IMR-90 (cell line): ENCODE measurements at regions not wholly inside any gene's neighbourhood (a gene's known extent, or its start where the extent isn't known, plus 50 kb on each side); places are given as distances from the start of the nearest gene placed in this dataset.

ENCODE experiments used
- ATAC-seq: fragments of 200-7000 bp; cut with Tn5 transposase; 2 replicates; pipeline ENCODE4 v1.9.1; 2020; ENCODE audit warnings: low read depth, mild to moderate bottlenecking, moderate library complexity
- BruUV-seq: library from RNA; stranded (reverse); fragments of 400-500 nt; replicated peaks from 2 replicates; lab custom pipeline; 2021; lab: Mats Ljungman, UMichigan
- CTCF ChIA-PET: fragments of 300-600 bp; formaldehyde crosslinking; extraction: SDS; loops from one replicate; lab custom pipeline; 2021; ENCODE audit warnings: antibody characterized with exemption; lab: Yijun Ruan, JAX
- POLR2A ChIA-PET: fragments of 300-600 bp; sonication (Branson Sonifier 250); formaldehyde crosslinking; loops from one replicate; lab custom pipeline; 2022; ENCODE audit warnings: antibody characterized with exemption; ENCODE audit not compliant: unreplicated experiment; lab: Charles Lee
- DNase-seq: peaks from one replicate; pipeline ENCODE4 v3.0.0; 2013
- H2AFZ ChIP-seq: replicated peaks from 2 replicates; pipeline ENCODE3; 2013; ENCODE audit warnings: low read length, mild to moderate bottlenecking; ENCODE audit not compliant: poor library complexity
- H2AK5ac ChIP-seq: 2 replicates; pipeline ENCODE4 v1.6.1; 2013; ENCODE audit warnings: low read depth, low read length, inconsistent platforms
- H2AK9ac ChIP-seq: replicated peaks from 2 replicates; pipeline ENCODE3; 2013; ENCODE audit warnings: mild to moderate bottlenecking, low read depth, low read length, moderate library complexity; ENCODE audit not compliant: poor library complexity
- H2BK120ac ChIP-seq: 2 replicates; pipeline ENCODE4 v1.6.1; 2013; ENCODE audit warnings: low read depth, low read length, inconsistent platforms
- H2BK15ac ChIP-seq: 3 replicates; pipeline ENCODE4 v1.6.1; 2013; ENCODE audit warnings: low read depth, low read length, inconsistent platforms
- H2BK20ac ChIP-seq: 2 replicates; pipeline ENCODE4 v1.6.1; 2013; ENCODE audit warnings: low read depth, mild to moderate bottlenecking, inconsistent platforms, low read length, moderate library complexity
- H2BK5ac ChIP-seq: 2 replicates; pipeline ENCODE4 v1.6.1; 2013; ENCODE audit warnings: mild to moderate bottlenecking, low read depth, low read length, inconsistent platforms; ENCODE audit not compliant: poor library complexity, severe bottlenecking
- H3K14ac ChIP-seq: replicated peaks from 2 replicates; pipeline ENCODE4 v1.6.1; 2013; ENCODE audit warnings: low read depth, low read length, inconsistent platforms
- H3K18ac ChIP-seq: 2 replicates; pipeline ENCODE4 v1.6.1; 2013; ENCODE audit warnings: low read depth, low read length, control low read depth
- H3K23ac ChIP-seq: 2 replicates; pipeline ENCODE4 v1.6.1; 2013; ENCODE audit warnings: low read depth, low read length, inconsistent platforms
- H3K27ac ChIP-seq: 2 replicates; pipeline ENCODE4 v1.5.1; 2013; ENCODE audit warnings: mild to moderate bottlenecking, control low read depth, low read length; ENCODE audit not compliant: insufficient read depth
- H3K27me3 ChIP-seq: 2 replicates; pipeline ENCODE4 v1.6.1; 2013; ENCODE audit warnings: low read length; ENCODE audit not compliant: control insufficient read depth, insufficient read depth
- H3K36me3 ChIP-seq: 2 replicates; pipeline ENCODE4 v1.6.1; 2013; ENCODE audit warnings: low read length, mixed read lengths; ENCODE audit not compliant: control insufficient read depth, insufficient read depth
- H3K4ac ChIP-seq: 2 replicates; pipeline ENCODE4 v1.6.1; 2013; ENCODE audit warnings: low read depth, low read length, inconsistent platforms
- H3K4me1 ChIP-seq: 2 replicates; pipeline ENCODE4 v1.6.1; 2013; ENCODE audit warnings: low read length, mixed read lengths; ENCODE audit not compliant: control insufficient read depth, insufficient read depth
- H3K4me2 ChIP-seq: 2 replicates; pipeline ENCODE4 v1.6.1; 2013; ENCODE audit warnings: low read depth, mild to moderate bottlenecking, control low read depth, low read length, moderate library complexity
- H3K4me3 ChIP-seq: 2 replicates; pipeline ENCODE4 v1.5.1; 2013; ENCODE audit warnings: low read depth, mild to moderate bottlenecking, control low read depth, low read length, moderate library complexity; ENCODE audit not compliant: insufficient read depth
- H3K56ac ChIP-seq: 2 replicates; pipeline ENCODE4 v1.6.1; 2013; ENCODE audit warnings: low read length, inconsistent platforms; ENCODE audit not compliant: insufficient read depth; ENCODE audit errors: extremely low read depth
- H3K79me1 ChIP-seq, 2 experiments: 2 replicates each; pipeline ENCODE4 v1.6.1; 2013; ENCODE audit warnings: low read length in 2 of 2, inconsistent platforms in 1 of 2, low read depth in 1 of 2
- H3K9ac ChIP-seq: 2 replicates; pipeline ENCODE4 v1.6.1; 2013; ENCODE audit warnings: low read depth, low read length, control low read depth
- H3K9me1 ChIP-seq: 2 replicates; pipeline ENCODE4 v1.6.1; 2013; ENCODE audit warnings: low read length, inconsistent platforms; ENCODE audit not compliant: insufficient read depth
- H3K9me3 ChIP-seq: 2 replicates; pipeline ENCODE4 v1.6.1; 2013; ENCODE audit warnings: low read length; ENCODE audit not compliant: control insufficient read depth, insufficient read depth
- H4K20me1 ChIP-seq: 2 replicates; pipeline ENCODE4 v1.6.1; 2013; ENCODE audit warnings: low read length, inconsistent platforms; ENCODE audit not compliant: insufficient read depth
- H4K5ac ChIP-seq: 2 replicates; pipeline ENCODE4 v1.6.1; 2013; ENCODE audit warnings: mild to moderate bottlenecking, low read depth, low read length, control low read depth
- H4K8ac ChIP-seq, 2 experiments: 2 replicates each; pipeline ENCODE4 v1.6.1; 2013; ENCODE audit warnings: low read depth in 2 of 2, low read length in 2 of 2, control low read depth in 1 of 2, inconsistent platforms in 1 of 2
- H4K91ac ChIP-seq: 2 replicates; pipeline ENCODE4 v1.6.1; 2013; ENCODE audit warnings: low read depth, low read length, inconsistent platforms; ENCODE audit not compliant: insufficient read depth
- BHLHE40 ChIP-seq: fragments of 150-350 bp; IDR thresholded peaks from 2 replicates; pipeline ENCODE4 v1.6.1; 2016; ENCODE audit warnings: mild to moderate bottlenecking, low read depth, low read length
- CEBPB ChIP-seq: IDR thresholded peaks from 2 replicates; pipeline ENCODE4 v1.6.1; 2012; ENCODE audit warnings: low read depth, low read length, improper control_type of control experiment
- CHD1 ChIP-seq: IDR thresholded peaks from 2 replicates; pipeline ENCODE4 v1.6.1; 2012; ENCODE audit warnings: low read depth, low read length, improper control_type of control experiment
- CTCF ChIP-seq: conservative IDR thresholded peaks from 2 replicates; pipeline ENCODE4 v1.5.1; 2012; ENCODE audit warnings: mild to moderate bottlenecking, low read depth, low read length, improper control_type of control experiment
- ELK1 ChIP-seq: fragments of 150-350 bp; IDR thresholded peaks from 2 replicates; pipeline ENCODE4 v1.6.1; 2016; ENCODE audit warnings: low read depth, mild to moderate bottlenecking, low read length, moderate library complexity, borderline replicate concordance
- FOS ChIP-seq: fragments of 150-350 bp; IDR thresholded peaks from 2 replicates; pipeline ENCODE4 v1.6.1; 2016; ENCODE audit warnings: low read depth, low read length
- MAFK ChIP-seq: IDR thresholded peaks from 2 replicates; pipeline ENCODE4 v1.6.1; 2012; ENCODE audit warnings: low read depth, low read length, improper control_type of control experiment
- MAZ ChIP-seq: IDR thresholded peaks from 2 replicates; pipeline ENCODE4 v1.6.1; 2012; ENCODE audit warnings: low read depth, mild to moderate bottlenecking, low read length, improper control_type of control experiment, moderate library complexity, borderline replicate concordance
- MXI1 ChIP-seq: IDR thresholded peaks from 2 replicates; pipeline ENCODE4 v1.6.1; 2012; ENCODE audit warnings: low read depth, mild to moderate bottlenecking, low read length, moderate library complexity, borderline replicate concordance
- NFE2L2 ChIP-seq: fragments of 150-350 bp; IDR thresholded peaks from 2 replicates; pipeline ENCODE4 v1.6.1; 2016; ENCODE audit warnings: low read depth, mild to moderate bottlenecking, low read length
- POLR2A ChIP-seq: IDR thresholded peaks from 2 replicates; pipeline ENCODE4 v1.6.1; 2012; ENCODE audit warnings: mild to moderate bottlenecking, low read depth, low read length
- RAD21 ChIP-seq: IDR thresholded peaks from 2 replicates; pipeline ENCODE4 v1.6.1; 2012; ENCODE audit warnings: low read length, improper control_type of control experiment
- RCOR1 ChIP-seq: IDR thresholded peaks from 2 replicates; pipeline ENCODE4 v1.6.1; 2012; ENCODE audit warnings: mild to moderate bottlenecking, low read length, improper control_type of control experiment; ENCODE audit not compliant: insufficient replicate concordance
- RFX5 ChIP-seq: IDR thresholded peaks from 2 replicates; pipeline ENCODE4 v1.8.0; 2012; ENCODE audit warnings: low read depth, mild to moderate bottlenecking, low read length, moderate library complexity
- SMC3 ChIP-seq: fragments of 150-350 bp; IDR thresholded peaks from 2 replicates; pipeline ENCODE4 v1.6.1; 2016; ENCODE audit warnings: low read depth, mild to moderate bottlenecking, antibody characterized with exemption, low read length, moderate library complexity
- USF2 ChIP-seq: fragments of 150-350 bp; IDR thresholded peaks from 2 replicates; pipeline ENCODE4 v1.6.1; 2017; ENCODE audit warnings: mild to moderate bottlenecking, antibody characterized with exemption, low read length, low read depth
- WGBS, 2 experiments: methylation state at CpG; one replicate each; pipeline versions ENCODE4 v1.1.5 to v1.1.7; 2013; ENCODE audit warnings: missing lambda C conversion rate in 2 of 2; ENCODE audit not compliant: insufficient read length in 1 of 2; ENCODE audit errors: extremely low coverage in 2 of 2; 5-methylcytosine and 5-hydroxymethylcytosine counted together
- dilution Hi-C: fragments of 300-500 bp; cut with HindIII; formaldehyde crosslinking; loops from one replicate; pipeline ENCODE4 v1.14.3; 2018; ENCODE audit warnings: low sequenced_read_pairs; ENCODE audit not compliant: unreplicated experiment
- in situ Hi-C: fragments of 300-500 bp; cut with MboI; formaldehyde crosslinking; loops from 3 replicates; pipeline ENCODE4 v1.14.3; 2019; ENCODE audit warnings: low sequenced_read_pairs, inconsistent platforms, mixed read lengths
- intact Hi-C: fragments of 100-400 bp; cut with micrococcal nuclease; formaldehyde crosslinking; loops from 2 replicates; pipeline ENCODE4 v1.10.0; 2022

- Histone ChIP-seq H2AFZ (peak overlapping the region; percentile 9), H4K8ac (no peak overlapping the region), H3K27ac (no peak overlapping the region), H3K4ac (no peak overlapping the region), H2AK5ac (no peak overlapping the region), H3K4me3 (peak overlapping the region; percentile 32), H3K36me3 (no peaks in the 10 kb centered on the region), H3K4me1 (no peaks in the 10 kb centered on the region), H2AK9ac (no peak overlapping the region), H2BK20ac (no peak overlapping the region), H3K9ac (peak overlapping the region; percentile 57; the same call in 1 of the 2 replicates), H3K27me3 (peaks cover 18% of the 10 kb centered on the region; the same call in 1 of the 2 replicates), H4K91ac (no peak overlapping the region), H4K20me1 (no peaks in the 10 kb centered on the region), H2BK5ac (no peak overlapping the region), H3K56ac (no peak overlapping the region), H3K23ac (no peak overlapping the region), H3K9me3 (no peaks in the 10 kb centered on the region), H4K5ac (no peak overlapping the region), H3K9me1 (no peaks in the 10 kb centered on the region), H2BK15ac (no peak overlapping the region), H3K79me1 (no peaks in the 10 kb centered on the region), H2BK120ac (no peak overlapping the region), H3K14ac (no peak overlapping the region), H3K18ac (no peak overlapping the region), H3K4me2 (peak overlapping the region; percentile 60; the same call in 1 of the 2 replicates)
- in situ Hi-C loops (no loop called here), dilution Hi-C loops (no loop called here), intact Hi-C loops (no loop called here)
- no TSS peak for BruUV-seq
- ChIA-PET CTCF (no interaction called here), POLR2A (no interaction called here)
- 24% methylated on average over 13 of the region's 34 CpGs; no CpG with 5 or more reads in 1 of the 2 experiments for whole genome bisulfite sequencing, 2 experiments
- ATAC-seq = peak; percentile 70
- no peak for TF ChIP-seq MAZ
- no peak for TF ChIP-seq ELK1
- no peak for TF ChIP-seq FOS
- no peak for TF ChIP-seq MXI1
- no peak for TF ChIP-seq RAD21
- TF ChIP-seq MAFK = no peak
- TF ChIP-seq RFX5 = no peak
- no peak for TF ChIP-seq BHLHE40
- TF ChIP-seq CTCF = no peak
- no peak for TF ChIP-seq CHD1
- TF ChIP-seq POLR2A = no peak
- TF ChIP-seq SMC3 = no peak
- no peak for TF ChIP-seq USF2
- no peak for TF ChIP-seq NFE2L2
- TF ChIP-seq CEBPB = no peak
- no peak for TF ChIP-seq RCOR1
- DNase-seq = peak; percentile 8
Measured at GRCh38 chr10:132994185-132994796, 51.9 kb upstream of the CFAP46 start.
